ENCODE measurements at regions not wholly inside any gene's neighbourhood (a gene's known extent, or its start where the extent isn't known, plus 50 kb on each side); places are given as distances from the start of the nearest gene placed in this dataset.

- H3K9me3 Mint-ChIP-seq: peaks cover 93% of the 10 kb centered on the region
Observed at GRCh38 chr7:67692425-67692824, 695.8 kb downstream of the TYW1 start.

GRCh38 chr7:67696124-67696523, 699.5 kb downstream of the TYW1 start:
- no peaks in the 10 kb centered on the region for H3K79me2 ChIP-seq (replicated peaks; ENCODE audit: insufficient read depth)
- no peak overlapping the region for H2AFZ ChIP-seq
- no peaks in the 10 kb centered on the region for H3K4me1 ChIP-seq (ENCODE audit: insufficient read depth)
- no peak for ATAC-seq
- H3K4me3 Mint-ChIP-seq: no peak overlapping the region
- no peak overlapping the region for H3K27ac ChIP-seq (ENCODE audit: low read depth)
- no peak overlapping the region for H3K4me3 ChIP-seq
- no peaks in the 10 kb centered on the region for H4K20me1 ChIP-seq (replicated peaks; ENCODE audit: insufficient read depth)
- H3F3A ChIP-seq (replicated peaks; ENCODE audit: low read depth): no peaks in the 10 kb centered on the region
- H3K36me3 Mint-ChIP-seq (ENCODE audit: low read depth): peaks cover 50% of the 10 kb centered on the region
- no peaks in the 10 kb centered on the region for H3K9me2 ChIP-seq (ENCODE audit: insufficient read depth)
- no peaks in the 10 kb centered on the region for H3K27me3 ChIP-seq (ENCODE audit: insufficient read depth)
- H3K27ac Mint-ChIP-seq: no peak overlapping the region
- H3K36me3 ChIP-seq (ENCODE audit: insufficient read depth): no peaks in the 10 kb centered on the region; the same call in 1 of the 2 replicates
- peaks cover 94% of the 10 kb centered on the region for H3K9me3 Mint-ChIP-seq
- no peak overlapping the region for H3K4me2 ChIP-seq
- no peak for DNase-seq (ENCODE audit: low spot score)
- peaks cover 3% of the 10 kb centered on the region for H3K27me3 Mint-ChIP-seq (ENCODE audit: insufficient read depth, low read depth, poor library complexity)
- TF ChIP-seq REST (IDR thresholded peaks at IDR 0.05; ENCODE audit: unreplicated experiment) (no peak), EZH2 (IDR thresholded peaks at IDR 0.05; ENCODE audit: low read depth, unreplicated experiment) (no peak), POLR2AphosphoS5 (IDR thresholded peaks at IDR 0.05; ENCODE audit: low read depth) (no peak), ZNF331 (CRISPR knock-in tag; IDR thresholded peaks at IDR 0.05; ENCODE audit: low read depth) (no peak)
- TF ChIP-seq, protein P1, sequence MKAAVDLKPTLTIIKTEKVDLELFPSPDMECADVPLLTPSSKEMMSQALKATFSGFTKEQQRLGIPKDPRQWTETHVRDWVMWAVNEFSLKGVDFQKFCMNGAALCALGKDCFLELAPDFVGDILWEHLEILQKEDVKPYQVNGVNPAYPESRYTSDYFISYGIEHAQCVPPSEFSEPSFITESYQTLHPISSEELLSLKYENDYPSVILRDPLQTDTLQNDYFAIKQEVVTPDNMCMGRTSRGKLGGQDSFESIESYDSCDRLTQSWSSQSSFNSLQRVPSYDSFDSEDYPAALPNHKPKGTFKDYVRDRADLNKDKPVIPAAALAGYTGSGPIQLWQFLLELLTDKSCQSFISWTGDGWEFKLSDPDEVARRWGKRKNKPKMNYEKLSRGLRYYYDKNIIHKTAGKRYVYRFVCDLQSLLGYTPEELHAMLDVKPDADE (IDR thresholded peaks at IDR 0.05): no peak
- TF ChIP-seq, protein P2, sequence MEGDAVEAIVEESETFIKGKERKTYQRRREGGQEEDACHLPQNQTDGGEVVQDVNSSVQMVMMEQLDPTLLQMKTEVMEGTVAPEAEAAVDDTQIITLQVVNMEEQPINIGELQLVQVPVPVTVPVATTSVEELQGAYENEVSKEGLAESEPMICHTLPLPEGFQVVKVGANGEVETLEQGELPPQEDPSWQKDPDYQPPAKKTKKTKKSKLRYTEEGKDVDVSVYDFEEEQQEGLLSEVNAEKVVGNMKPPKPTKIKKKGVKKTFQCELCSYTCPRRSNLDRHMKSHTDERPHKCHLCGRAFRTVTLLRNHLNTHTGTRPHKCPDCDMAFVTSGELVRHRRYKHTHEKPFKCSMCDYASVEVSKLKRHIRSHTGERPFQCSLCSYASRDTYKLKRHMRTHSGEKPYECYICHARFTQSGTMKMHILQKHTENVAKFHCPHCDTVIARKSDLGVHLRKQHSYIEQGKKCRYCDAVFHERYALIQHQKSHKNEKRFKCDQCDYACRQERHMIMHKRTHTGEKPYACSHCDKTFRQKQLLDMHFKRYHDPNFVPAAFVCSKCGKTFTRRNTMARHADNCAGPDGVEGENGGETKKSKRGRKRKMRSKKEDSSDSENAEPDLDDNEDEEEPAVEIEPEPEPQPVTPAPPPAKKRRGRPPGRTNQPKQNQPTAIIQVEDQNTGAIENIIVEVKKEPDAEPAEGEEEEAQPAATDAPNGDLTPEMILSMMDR (conservative IDR thresholded peaks at IDR 0.05; ENCODE audit: low read depth in 2 of 2): no peak
- H3K4me1 Mint-ChIP-seq: no peaks in the 10 kb centered on the region

More at GRCh38 chr7:67692425-67692824, 695.8 kb downstream of the TYW1 start:
- Histone ChIP-seq H3K4me1 (ENCODE audit: insufficient read depth) (no peaks in the 10 kb centered on the region), H3F3A (replicated peaks; ENCODE audit: low read depth) (no peaks in the 10 kb centered on the region), H4K20me1 (replicated peaks; ENCODE audit: insufficient read depth) (no peaks in the 10 kb centered on the region), H3K27ac (ENCODE audit: low read depth) (no peak overlapping the region), H3K36me3 (ENCODE audit: insufficient read depth) (no peaks in the 10 kb centered on the region; the same call in 1 of the 2 replicates), H3K9me2 (ENCODE audit: insufficient read depth) (no peaks in the 10 kb centered on the region), H3K79me2 (replicated peaks; ENCODE audit: insufficient read depth) (no peaks in the 10 kb centered on the region), H2AFZ (no peak overlapping the region), H3K4me3 (no peak overlapping the region), H3K27me3 (ENCODE audit: insufficient read depth) (no peaks in the 10 kb centered on the region), H3K4me2 (no peak overlapping the region)
- Mint-ChIP-seq H3K27ac (no peak overlapping the region), H3K4me1 (no peaks in the 10 kb centered on the region), H3K4me3 (no peak overlapping the region), H3K36me3 (ENCODE audit: low read depth) (peaks cover 34% of the 10 kb centered on the region), H3K27me3 (ENCODE audit: insufficient read depth, low read depth, poor library complexity) (peaks cover 3% of the 10 kb centered on the region)
- ATAC-seq (no peak), DNase-seq (ENCODE audit: low spot score) (no peak)
- no peak for TF ChIP-seq ZNF114 (CRISPR knock-in tag; IDR thresholded peaks at IDR 0.05)
- no peak for TF ChIP-seq REST (IDR thresholded peaks at IDR 0.05; ENCODE audit: unreplicated experiment)
- TF ChIP-seq CREB1 (CRISPR knock-in tag; IDR thresholded peaks at IDR 0.05; ENCODE audit: low read depth): no peak
- TF ChIP-seq, protein P1 (IDR thresholded peaks at IDR 0.05): no peak
- TF ChIP-seq NANOG (IDR thresholded peaks at IDR 0.05; ENCODE audit: borderline replicate concordance): no peak
